Left ventricle myocardium inferior (tissue), 1 donor: ENCODE measurements at regions not wholly inside any gene's neighbourhood (a gene's known extent, or its start where the extent isn't known, plus 50 kb on each side); places are given as distances from the start of the nearest gene placed in this dataset.

Experiments
- DNase-seq: peaks from one replicate; pipeline ENCODE4 v3.0.0-alpha.2; 2020
- H3K27ac ChIP-seq: fragments of 200-600 bp; replicated peaks from 2 replicates; pipeline ENCODE4 v1.8.0; 2021
- H3K27me3 ChIP-seq: fragments of 200-600 bp; 2 replicates; pipeline ENCODE4 v1.8.0; 2021; ENCODE audit warnings: low read depth
- H3K36me3 ChIP-seq: fragments of 200-600 bp; 2 replicates; pipeline ENCODE4 v1.8.0; 2021
- H3K4me1 ChIP-seq: fragments of 200-600 bp; 2 replicates; pipeline ENCODE4 v1.8.0; 2021
- H3K4me3 ChIP-seq: fragments of 200-600 bp; 2 replicates; pipeline ENCODE4 v1.8.0; 2021; ENCODE audit warnings: mild to moderate bottlenecking, moderate library complexity
- H3K9me3 ChIP-seq: fragments of 200-600 bp; replicated peaks from 2 replicates; pipeline ENCODE4 v1.8.0; 2021
- intact Hi-C: fragments of 100-400 bp; cut with micrococcal nuclease; formaldehyde crosslinking; loops from one replicate; pipeline ENCODE4 v1.11.0; 2022
- TF ChIP-seq, protein P1 (sequence below): fragments of 200-600 bp; IDR thresholded peaks from 2 replicates; pipeline ENCODE4 v1.8.0; 2021; ENCODE audit warnings: antibody characterized with exemption, mild to moderate bottlenecking, borderline replicate concordance
- donor health status: DM: no; HTN: yes; CAD: no; lungs with severe emphysema.

DNA sequence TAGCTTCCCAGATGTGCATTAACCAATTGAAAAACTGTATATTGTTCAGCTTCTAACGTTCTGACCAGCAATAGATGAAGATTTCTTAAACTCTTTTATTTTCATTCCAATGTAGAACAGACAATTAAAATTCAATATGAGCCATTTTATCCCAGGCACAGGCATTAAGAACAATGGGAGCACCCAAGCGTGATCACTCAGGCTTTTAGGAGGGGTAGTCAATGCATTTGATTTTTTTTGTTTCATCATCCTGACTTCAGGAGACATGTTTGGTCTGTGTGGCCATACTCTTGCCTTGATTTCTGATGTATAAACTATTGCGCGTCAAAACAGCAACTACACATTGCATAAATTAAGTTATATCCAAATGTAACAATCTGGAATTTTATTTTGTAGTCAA lies 653.0 kb upstream of the RORB start:
- no peaks in the 10 kb centered on the region for H3K9me3 ChIP-seq
- H3K4me1 ChIP-seq: no peaks in the 10 kb centered on the region
- no peak overlapping the region for H3K4me3 ChIP-seq
- intact Hi-C loops: no loop called here
- DNase-seq: no peak
- H3K27ac ChIP-seq: no peak overlapping the region
- no peaks in the 10 kb centered on the region for H3K27me3 ChIP-seq
- no peaks in the 10 kb centered on the region for H3K36me3 ChIP-seq
- TF ChIP-seq, protein P1, sequence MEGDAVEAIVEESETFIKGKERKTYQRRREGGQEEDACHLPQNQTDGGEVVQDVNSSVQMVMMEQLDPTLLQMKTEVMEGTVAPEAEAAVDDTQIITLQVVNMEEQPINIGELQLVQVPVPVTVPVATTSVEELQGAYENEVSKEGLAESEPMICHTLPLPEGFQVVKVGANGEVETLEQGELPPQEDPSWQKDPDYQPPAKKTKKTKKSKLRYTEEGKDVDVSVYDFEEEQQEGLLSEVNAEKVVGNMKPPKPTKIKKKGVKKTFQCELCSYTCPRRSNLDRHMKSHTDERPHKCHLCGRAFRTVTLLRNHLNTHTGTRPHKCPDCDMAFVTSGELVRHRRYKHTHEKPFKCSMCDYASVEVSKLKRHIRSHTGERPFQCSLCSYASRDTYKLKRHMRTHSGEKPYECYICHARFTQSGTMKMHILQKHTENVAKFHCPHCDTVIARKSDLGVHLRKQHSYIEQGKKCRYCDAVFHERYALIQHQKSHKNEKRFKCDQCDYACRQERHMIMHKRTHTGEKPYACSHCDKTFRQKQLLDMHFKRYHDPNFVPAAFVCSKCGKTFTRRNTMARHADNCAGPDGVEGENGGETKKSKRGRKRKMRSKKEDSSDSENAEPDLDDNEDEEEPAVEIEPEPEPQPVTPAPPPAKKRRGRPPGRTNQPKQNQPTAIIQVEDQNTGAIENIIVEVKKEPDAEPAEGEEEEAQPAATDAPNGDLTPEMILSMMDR: no peak

DNA sequence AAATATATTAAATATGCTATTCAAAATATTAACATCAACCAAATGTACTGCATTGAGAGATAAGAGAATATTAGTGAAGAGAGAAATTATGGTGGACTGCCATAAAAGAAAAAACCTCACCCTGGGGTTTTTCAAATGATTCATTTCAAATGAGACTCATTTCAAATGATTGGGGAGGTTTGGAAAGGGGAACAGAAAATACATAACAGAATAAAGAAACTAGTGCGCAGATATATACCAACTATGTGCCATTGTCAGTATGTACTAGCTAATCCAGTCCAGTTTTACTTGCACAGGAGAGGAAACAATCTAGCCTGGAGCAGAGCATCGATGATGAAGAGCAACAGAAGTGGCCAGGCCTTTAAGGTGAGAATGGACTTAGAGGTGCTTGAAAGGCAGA lies 651.6 kb upstream of the RORB start:
- no peaks in the 10 kb centered on the region for H3K4me1 ChIP-seq
- H3K9me3 ChIP-seq: no peaks in the 10 kb centered on the region
- no peak for DNase-seq
- no peak overlapping the region for H3K4me3 ChIP-seq
- H3K27me3 ChIP-seq: no peaks in the 10 kb centered on the region
- intact Hi-C loops: no loop called here
- TF ChIP-seq, protein P1: no peak
- no peaks in the 10 kb centered on the region for H3K36me3 ChIP-seq
- no peak overlapping the region for H3K27ac ChIP-seq

DNA sequence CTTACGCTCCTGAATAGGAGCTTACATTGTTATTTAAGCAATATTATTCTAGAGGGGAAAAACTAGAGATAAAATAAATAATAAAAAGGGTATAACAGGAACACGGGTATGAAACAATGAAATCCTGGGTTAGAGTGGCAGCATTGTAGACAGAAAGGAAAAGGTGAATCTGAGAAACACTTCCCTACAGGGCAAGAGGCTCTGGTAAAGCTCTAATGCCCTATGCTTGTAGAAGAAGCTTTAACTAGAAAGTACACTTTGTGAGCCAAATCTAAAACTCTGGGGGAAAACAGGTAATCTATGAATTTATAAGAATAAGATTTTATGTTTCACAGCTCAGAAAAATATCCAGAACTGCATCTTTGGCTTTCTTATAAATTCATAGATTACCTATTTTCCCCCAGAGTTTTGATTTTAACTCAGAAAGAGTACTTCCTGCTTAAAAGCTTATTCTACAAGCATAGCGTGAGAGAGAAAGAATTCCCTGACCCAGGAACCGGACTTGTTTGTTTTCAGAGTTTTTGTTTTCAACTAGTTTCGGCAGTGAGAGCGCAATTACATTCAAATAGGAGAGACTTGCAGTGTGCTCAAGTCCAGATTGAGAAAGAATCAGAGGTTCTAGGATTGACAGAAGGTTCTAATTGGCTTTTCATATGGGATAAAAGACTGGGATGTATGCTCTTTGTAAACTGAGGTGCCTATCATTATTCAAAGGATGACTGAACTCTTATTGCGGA lies 651.0 kb upstream of the RORB start:
- intact Hi-C loops: no loop called here
- Histone ChIP-seq H3K4me3 (no peak overlapping the region), H3K27me3 (no peaks in the 10 kb centered on the region), H3K9me3 (no peaks in the 10 kb centered on the region), H3K27ac (no peak overlapping the region), H3K4me1 (no peaks in the 10 kb centered on the region), H3K36me3 (no peaks in the 10 kb centered on the region)
- TF ChIP-seq, protein P1: no peak
- no peak for DNase-seq

DNA sequence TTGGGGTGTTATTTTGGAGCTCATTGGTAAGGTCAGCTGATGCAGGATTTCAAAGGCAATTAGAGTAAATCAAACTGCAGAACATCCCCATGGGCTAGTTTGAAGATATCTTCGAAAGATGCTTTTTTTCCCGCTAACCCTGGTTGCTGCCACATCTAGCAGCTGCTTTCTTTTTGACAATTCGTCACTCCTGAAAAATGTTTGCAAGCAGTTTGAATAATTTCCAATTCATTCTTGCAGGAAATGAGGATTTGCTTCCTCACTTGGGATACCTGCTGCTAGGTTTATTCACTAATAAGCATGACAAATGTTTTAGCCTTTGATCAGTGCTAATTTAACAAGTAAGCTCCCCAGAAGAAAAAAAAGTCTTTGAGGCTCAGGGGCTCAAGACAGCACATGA lies 649.6 kb upstream of the RORB start:
- DNase-seq: no peak
- H3K36me3 ChIP-seq: no peaks in the 10 kb centered on the region
- H3K4me1 ChIP-seq: no peaks in the 10 kb centered on the region
- H3K27me3 ChIP-seq: no peaks in the 10 kb centered on the region
- no peak overlapping the region for H3K4me3 ChIP-seq
- no peak overlapping the region for H3K27ac ChIP-seq
- no peaks in the 10 kb centered on the region for H3K9me3 ChIP-seq
- TF ChIP-seq, protein P1: no peak
- intact Hi-C loops: no loop called here

DNA sequence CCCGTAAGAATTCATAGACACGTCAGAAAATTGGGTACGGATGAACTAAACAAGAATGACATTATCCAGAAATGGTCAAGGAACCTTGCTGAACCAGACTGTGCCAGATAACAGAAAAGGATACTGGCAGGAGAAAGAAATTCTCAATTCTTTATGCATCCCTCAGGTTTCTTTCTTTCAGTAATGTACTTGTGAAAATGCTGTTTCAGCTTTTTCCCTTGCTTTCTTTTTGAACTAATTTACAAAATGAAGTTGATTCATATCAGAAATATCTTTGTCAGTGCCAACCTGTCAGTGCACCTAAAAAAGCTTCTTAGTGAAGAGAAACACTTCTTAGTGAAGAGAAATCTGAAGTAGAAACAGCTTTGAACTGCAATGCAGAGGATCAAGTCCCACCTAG lies 643.6 kb upstream of the RORB start:
- intact Hi-C loops: no loop called here
- TF ChIP-seq, protein P1: no peak
- Histone ChIP-seq H3K9me3 (no peaks in the 10 kb centered on the region), H3K27me3 (no peaks in the 10 kb centered on the region), H3K4me1 (no peaks in the 10 kb centered on the region), H3K27ac (no peak overlapping the region), H3K36me3 (no peaks in the 10 kb centered on the region), H3K4me3 (no peak overlapping the region)
- no peak for DNase-seq

DNA sequence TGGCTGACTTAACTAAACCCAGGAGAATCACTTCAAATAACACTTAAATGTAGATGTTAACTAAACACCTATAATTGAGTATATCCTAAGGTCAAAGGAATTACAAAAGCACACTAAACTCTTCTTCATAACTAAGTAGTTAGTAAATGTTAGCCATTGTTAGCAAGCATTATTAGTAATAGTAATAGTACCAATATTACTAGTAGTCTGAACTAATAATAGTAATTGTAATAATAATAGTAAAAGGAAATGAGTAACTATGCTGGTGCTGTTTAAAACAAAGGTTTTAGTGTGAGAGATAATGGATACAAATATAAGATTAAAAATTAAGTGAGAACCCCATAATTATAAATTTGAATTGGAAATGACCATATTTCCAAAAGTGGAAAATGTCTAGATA lies 641.9 kb upstream of the RORB start:
- Histone ChIP-seq H3K9me3 (no peaks in the 10 kb centered on the region), H3K4me3 (no peak overlapping the region), H3K36me3 (no peaks in the 10 kb centered on the region), H3K4me1 (no peaks in the 10 kb centered on the region), H3K27ac (no peak overlapping the region), H3K27me3 (no peaks in the 10 kb centered on the region)
- intact Hi-C loops: no loop called here
- TF ChIP-seq, protein P1: no peak
- no peak for DNase-seq
